Mucosa of descending colon (tissue), 3 donors: ENCODE measurements at regions not wholly inside any gene's neighbourhood (a gene's known extent, or its start where the extent isn't known, plus 50 kb on each side); places are given as distances from the start of the nearest gene placed in this dataset.
A peak's percentile ranks its signal among the peaks of the same experiment; 100 is the strongest.

Experiments used
- ATAC-seq: fragments of 200-7000 bp; cut with Tn5 transposase; one replicate; pipeline ENCODE4 v1.9.1; 2020; ENCODE audit warnings: mild to moderate bottlenecking, moderate library complexity
- DNase-seq, 3 donors: peaks; one replicate each; pipeline ENCODE4 v3.0.0-alpha.2; 2020
- H3K36me3 ChIP-seq: fragments of 200-600 bp; one replicate; pipeline ENCODE4 v1.8.0; 2021; ENCODE audit warnings: low read depth, mild to moderate bottlenecking
- H3K4me1 ChIP-seq: fragments of 200-600 bp; one replicate; pipeline ENCODE4 v1.8.0; 2021; ENCODE audit warnings: low read depth, mild to moderate bottlenecking
- H3K4me3 ChIP-seq: fragments of 200-600 bp; one replicate; pipeline ENCODE4 v1.8.0; 2021; ENCODE audit warnings: mild to moderate bottlenecking
- H3K9me3 ChIP-seq: fragments of 200-600 bp; one replicate; pipeline ENCODE4 v1.8.0; 2021; ENCODE audit warnings: mild to moderate bottlenecking
- intact Hi-C, 2 donors: fragments of 100-400 bp; cut with DNase I in 1 of 2; cut with micrococcal nuclease in 1 of 2; formaldehyde crosslinking; loops; one replicate each; pipeline versions ENCODE4 v1.11.0 to v1.11.1; 2022; cut with DNase I, micrococcal nuclease
- TF ChIP-seq, protein P1 (sequence below): fragments of 200-600 bp; IDR thresholded peaks from one replicate; pipeline ENCODE4 v1.8.0; 2022; ENCODE audit warnings: antibody characterized with exemption, mild to moderate bottlenecking
- donor health status: DM: no; HTN: no; CAD: no; lungs with moderate emphysema.
- donor health status: DM: no; HTN: no; CAD: no.
- donor health status: DM: no; HTN: yes; CAD: no.

- DNase-seq (no peak), ATAC-seq (no peak)
- TF ChIP-seq, protein P1, sequence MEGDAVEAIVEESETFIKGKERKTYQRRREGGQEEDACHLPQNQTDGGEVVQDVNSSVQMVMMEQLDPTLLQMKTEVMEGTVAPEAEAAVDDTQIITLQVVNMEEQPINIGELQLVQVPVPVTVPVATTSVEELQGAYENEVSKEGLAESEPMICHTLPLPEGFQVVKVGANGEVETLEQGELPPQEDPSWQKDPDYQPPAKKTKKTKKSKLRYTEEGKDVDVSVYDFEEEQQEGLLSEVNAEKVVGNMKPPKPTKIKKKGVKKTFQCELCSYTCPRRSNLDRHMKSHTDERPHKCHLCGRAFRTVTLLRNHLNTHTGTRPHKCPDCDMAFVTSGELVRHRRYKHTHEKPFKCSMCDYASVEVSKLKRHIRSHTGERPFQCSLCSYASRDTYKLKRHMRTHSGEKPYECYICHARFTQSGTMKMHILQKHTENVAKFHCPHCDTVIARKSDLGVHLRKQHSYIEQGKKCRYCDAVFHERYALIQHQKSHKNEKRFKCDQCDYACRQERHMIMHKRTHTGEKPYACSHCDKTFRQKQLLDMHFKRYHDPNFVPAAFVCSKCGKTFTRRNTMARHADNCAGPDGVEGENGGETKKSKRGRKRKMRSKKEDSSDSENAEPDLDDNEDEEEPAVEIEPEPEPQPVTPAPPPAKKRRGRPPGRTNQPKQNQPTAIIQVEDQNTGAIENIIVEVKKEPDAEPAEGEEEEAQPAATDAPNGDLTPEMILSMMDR = no peak
- intact Hi-C loops = no loop called here
- H3K4me3 ChIP-seq = no peak overlapping the region
- no peaks in the 10 kb centered on the region for H3K4me1 ChIP-seq
- no peaks in the 10 kb centered on the region for H3K36me3 ChIP-seq
- no peaks in the 10 kb centered on the region for H3K9me3 ChIP-seq
Measured at GRCh38 chr12:16756833-16757555, 151.0 kb upstream of the LMO3 start.

GRCh38 chr12:16730772-16731171 lies 124.8 kb upstream of the LMO3 start:
- Histone ChIP-seq H3K4me1 (no peaks in the 10 kb centered on the region), H3K9me3 (no peaks in the 10 kb centered on the region), H3K36me3 (no peaks in the 10 kb centered on the region), H3K4me3 (no peak overlapping the region)
- ATAC-seq = no peak
- intact Hi-C loops = no loop called here
- TF ChIP-seq, protein P1 = no peak
- peak in 1 of 3 donors; percentile 20 for DNase-seq

DNA sequence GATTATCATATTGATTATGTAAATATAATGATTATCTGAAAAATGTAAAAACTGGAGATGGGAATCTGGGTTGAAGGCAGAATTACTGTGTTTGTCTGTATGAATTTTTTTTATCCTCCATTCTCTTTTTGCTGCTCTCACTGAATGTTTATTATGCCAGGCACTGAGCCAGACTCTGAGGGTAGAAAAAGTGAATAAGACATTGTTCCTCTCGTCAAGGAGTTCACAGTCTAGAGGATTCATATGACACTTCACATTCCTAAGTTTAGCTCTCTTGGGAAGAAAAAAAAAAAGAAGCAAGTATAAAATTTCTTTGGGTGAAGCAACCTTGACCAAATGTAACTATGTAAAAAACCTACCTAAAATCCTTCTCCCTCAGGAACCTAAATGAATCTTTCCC lies 120.9 kb upstream of the LMO3 start:
- no peak overlapping the region for H3K4me3 ChIP-seq
- H3K9me3 ChIP-seq = no peaks in the 10 kb centered on the region
- no peaks in the 10 kb centered on the region for H3K36me3 ChIP-seq
- ATAC-seq = no peak
- TF ChIP-seq, protein P1 = no peak
- no peak for DNase-seq
- intact Hi-C loops = no loop called here
- no peaks in the 10 kb centered on the region for H3K4me1 ChIP-seq

DNA sequence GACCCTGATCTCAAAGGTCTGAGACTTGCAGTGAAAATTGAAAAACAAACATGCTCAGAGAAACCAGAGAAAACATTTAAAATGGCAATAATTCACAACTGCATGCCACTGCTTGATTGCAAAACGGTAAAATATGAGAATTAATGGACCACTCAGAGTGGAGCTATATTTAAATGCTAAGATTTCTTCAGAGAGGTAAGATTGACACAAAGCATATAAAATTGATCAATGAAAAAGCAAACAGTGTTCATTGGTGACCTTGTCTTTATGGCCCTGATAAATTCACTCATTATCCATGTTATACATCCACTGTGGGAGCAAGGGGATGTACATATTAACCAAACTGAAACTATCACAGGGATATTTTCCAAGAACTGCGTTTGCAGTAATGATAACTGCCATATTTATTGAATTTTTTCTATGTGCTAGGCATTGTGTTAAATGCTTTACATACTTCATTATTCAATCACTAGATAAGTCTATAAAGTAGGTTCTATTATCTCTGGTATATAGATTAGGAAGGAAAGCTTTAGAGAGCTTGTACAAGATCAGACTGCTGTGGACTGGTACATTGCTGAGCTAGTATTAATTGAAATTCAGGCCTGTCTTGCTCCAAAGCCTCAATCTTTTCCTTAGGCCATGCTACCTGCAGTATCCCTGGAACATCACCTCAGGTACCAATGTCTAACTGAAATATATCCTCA lies 113.9 kb upstream of the LMO3 start:
- no peak for ATAC-seq
- Histone ChIP-seq H3K9me3 (no peaks in the 10 kb centered on the region), H3K36me3 (no peaks in the 10 kb centered on the region), H3K4me3 (no peak overlapping the region), H3K4me1 (no peaks in the 10 kb centered on the region)
- intact Hi-C loops = no loop called here
- DNase-seq = no peak
- TF ChIP-seq, protein P1 = no peak

- TF ChIP-seq, protein P1 = no peak
Measured at GRCh38 chr12:16716928-16717327, 111.0 kb upstream of the LMO3 start.

More at GRCh38 chr12:16716928-16717327, 111.0 kb upstream of the LMO3 start:
- H3K36me3 ChIP-seq = no peaks in the 10 kb centered on the region
- no peak for DNase-seq
- H3K4me3 ChIP-seq = no peak overlapping the region
- intact Hi-C loops = no loop called here
- H3K9me3 ChIP-seq = no peaks in the 10 kb centered on the region
- ATAC-seq = no peak
- no peaks in the 10 kb centered on the region for H3K4me1 ChIP-seq
